T-helper 2 cell treated with Interferon-gamma antibody and Interleukin-4, amounts not matched to agents 5 μg/mL and 100 μg/mL, for 36 hours (primary cell): ENCODE measurements at regions not wholly inside any gene's neighbourhood (a gene's known extent, or its start where the extent isn't known, plus 50 kb on each side); places are given as distances from the start of the nearest gene placed in this dataset.
"Not testable (repeated sequence)": the region's sequence is repeated elsewhere in the genome, so short reads cannot be mapped to it uniquely, and the experiment has no call there.

Source experiments
- DNase-seq: peaks from one replicate; pipeline ENCODE4 v3.0.0; 2021; ENCODE audit warnings: low spot score
- H3K27ac Mint-ChIP-seq: one replicate; pipeline ENCODE4 v1.8.0; 2021; ENCODE audit warnings: mild to moderate bottlenecking, mixed read lengths
- H3K27me3 Mint-ChIP-seq: one replicate; pipeline ENCODE4 v1.8.0; 2021; ENCODE audit warnings: low read depth, mixed read lengths
- H3K36me3 Mint-ChIP-seq: one replicate; pipeline ENCODE4 v1.8.0; 2021; ENCODE audit warnings: low read depth, mixed read lengths
- H3K4me1 Mint-ChIP-seq: one replicate; pipeline ENCODE4 v1.8.0; 2021; ENCODE audit warnings: low read depth, mixed read lengths
- H3K4me3 Mint-ChIP-seq: one replicate; pipeline ENCODE4 v1.8.0; 2022; ENCODE audit warnings: mild to moderate bottlenecking, moderate library complexity, mixed read lengths
- H3K9me3 Mint-ChIP-seq: one replicate; pipeline ENCODE4 v1.8.0; 2021; ENCODE audit warnings: mixed read lengths

GRCh38 chr12:131334835-131335234 lies 376.1 kb upstream of the SFSWAP start:
- Mint-ChIP-seq H3K27me3 (no peaks in the 10 kb centered on the region), H3K36me3 (no peaks in the 10 kb centered on the region), H3K9me3 (no peaks in the 10 kb centered on the region), H3K4me3 (no peak overlapping the region), H3K4me1 (no peaks in the 10 kb centered on the region), H3K27ac (no peak overlapping the region)
- no peak for DNase-seq

- Mint-ChIP-seq H3K9me3 (no peaks in the 10 kb centered on the region), H3K4me1 (no peaks in the 10 kb centered on the region), H3K4me3 (no peak overlapping the region), H3K36me3 (no peaks in the 10 kb centered on the region), H3K27ac (no peak overlapping the region), H3K27me3 (no peaks in the 10 kb centered on the region)
- no peak for DNase-seq
Observed at GRCh38 chr12:131335456-131335855, 375.4 kb upstream of the SFSWAP start.

- H3K36me3 Mint-ChIP-seq, H3K27ac Mint-ChIP-seq, DNase-seq, H3K4me3 Mint-ChIP-seq, H3K27me3 Mint-ChIP-seq, H3K4me1 Mint-ChIP-seq, H3K9me3 Mint-ChIP-seq: not testable (repeated sequence)
Observed at GRCh38 chr12:131337861-131338260, 373.0 kb upstream of the SFSWAP start.

GRCh38 chr12:131340616-131341210 lies 370.2 kb upstream of the SFSWAP start:
- Mint-ChIP-seq H3K27me3 (no peaks in the 10 kb centered on the region), H3K9me3 (no peaks in the 10 kb centered on the region), H3K4me3 (no peak overlapping the region), H3K27ac (no peak overlapping the region), H3K36me3 (no peaks in the 10 kb centered on the region), H3K4me1 (no peaks in the 10 kb centered on the region)
- no peak for DNase-seq

- H3K4me1 Mint-ChIP-seq, H3K9me3 Mint-ChIP-seq, H3K4me3 Mint-ChIP-seq, H3K27ac Mint-ChIP-seq, DNase-seq, H3K27me3 Mint-ChIP-seq, H3K36me3 Mint-ChIP-seq: not testable (repeated sequence)
Observed at GRCh38 chr12:131341608-131342007, 369.3 kb upstream of the SFSWAP start.

GRCh38 chr12:131343436-131343835 lies 367.5 kb upstream of the SFSWAP start:
- not testable (repeated sequence) for H3K36me3 Mint-ChIP-seq, DNase-seq, H3K27me3 Mint-ChIP-seq, H3K4me3 Mint-ChIP-seq, H3K27ac Mint-ChIP-seq, H3K9me3 Mint-ChIP-seq, H3K4me1 Mint-ChIP-seq

- H3K36me3 Mint-ChIP-seq, DNase-seq, H3K27me3 Mint-ChIP-seq, H3K4me1 Mint-ChIP-seq, H3K4me3 Mint-ChIP-seq, H3K9me3 Mint-ChIP-seq, H3K27ac Mint-ChIP-seq: not testable (repeated sequence)
Observed at GRCh38 chr12:131344715-131345520, 366.0 kb upstream of the SFSWAP start.

- Mint-ChIP-seq H3K27me3 (no peaks in the 10 kb centered on the region), H3K9me3 (no peaks in the 10 kb centered on the region), H3K27ac (no peak overlapping the region), H3K4me3 (no peak overlapping the region), H3K36me3 (no peaks in the 10 kb centered on the region), H3K4me1 (no peaks in the 10 kb centered on the region)
- DNase-seq: no peak
Observed at GRCh38 chr12:131345521-131346436, 365.1 kb upstream of the SFSWAP start.

GRCh38 chr12:131346555-131347344 lies 364.1 kb upstream of the SFSWAP start:
- H3K4me3 Mint-ChIP-seq: no peak overlapping the region
- H3K4me1 Mint-ChIP-seq: no peaks in the 10 kb centered on the region
- H3K9me3 Mint-ChIP-seq: no peaks in the 10 kb centered on the region
- H3K27ac Mint-ChIP-seq: no peak overlapping the region
- no peak for DNase-seq
- H3K36me3 Mint-ChIP-seq: no peaks in the 10 kb centered on the region
- no peaks in the 10 kb centered on the region for H3K27me3 Mint-ChIP-seq

GRCh38 chr12:131347345-131347714 lies 363.6 kb upstream of the SFSWAP start:
- no peaks in the 10 kb centered on the region for H3K36me3 Mint-ChIP-seq
- no peaks in the 10 kb centered on the region for H3K9me3 Mint-ChIP-seq
- no peaks in the 10 kb centered on the region for H3K27me3 Mint-ChIP-seq
- H3K27ac Mint-ChIP-seq: no peak overlapping the region
- H3K4me3 Mint-ChIP-seq: no peak overlapping the region
- H3K4me1 Mint-ChIP-seq: no peaks in the 10 kb centered on the region
- DNase-seq: no peak

GRCh38 chr12:131347732-131348131 lies 363.2 kb upstream of the SFSWAP start:
- H3K36me3 Mint-ChIP-seq: no peaks in the 10 kb centered on the region
- no peaks in the 10 kb centered on the region for H3K4me1 Mint-ChIP-seq
- H3K4me3 Mint-ChIP-seq: no peak overlapping the region
- H3K9me3 Mint-ChIP-seq: no peaks in the 10 kb centered on the region
- no peaks in the 10 kb centered on the region for H3K27me3 Mint-ChIP-seq
- DNase-seq: no peak
- H3K27ac Mint-ChIP-seq: no peak overlapping the region

GRCh38 chr12:131348231-131348630 lies 362.7 kb upstream of the SFSWAP start:
- H3K27ac Mint-ChIP-seq: no peak overlapping the region

GRCh38 chr12:131348646-131349045 lies 362.2 kb upstream of the SFSWAP start:
- Mint-ChIP-seq H3K4me3 (no peak overlapping the region), H3K9me3 (no peaks in the 10 kb centered on the region), H3K27me3 (no peaks in the 10 kb centered on the region), H3K36me3 (no peaks in the 10 kb centered on the region), H3K27ac (no peak overlapping the region), H3K4me1 (no peaks in the 10 kb centered on the region)
- DNase-seq: no peak

More at GRCh38 chr12:131348231-131348630, 362.7 kb upstream of the SFSWAP start:
- H3K4me3 Mint-ChIP-seq: no peak overlapping the region
- no peak for DNase-seq
- no peaks in the 10 kb centered on the region for H3K27me3 Mint-ChIP-seq
- no peaks in the 10 kb centered on the region for H3K9me3 Mint-ChIP-seq
- H3K4me1 Mint-ChIP-seq: no peaks in the 10 kb centered on the region
- H3K36me3 Mint-ChIP-seq: no peaks in the 10 kb centered on the region
